Urothelium cell line (cell line): ENCODE measurements at regions not wholly inside any gene's neighbourhood (a gene's known extent, or its start where the extent isn't known, plus 50 kb on each side); places are given as distances from the start of the nearest gene placed in this dataset.
"Not testable (repeated sequence)": the region's sequence is repeated elsewhere in the genome, so short reads cannot be mapped to it uniquely, and the experiment has no call there.

Experiments
- DNase-seq: peaks from one replicate; pipeline ENCODE4 v3.0.0; 2011; ENCODE audit warnings: low spot score, mixed read lengths
- FAIRE-seq: peaks from 2 replicates; lab custom pipeline; 2011; peaks lifted over from hg19 to GRCh38; lab: Jason Lieb, UNC

- no peak for FAIRE-seq
- DNase-seq: peak; percentile 80
Measured at GRCh38 chr9:21591221-21592062, 109.3 kb upstream of the IFNE start.

GRCh38 chr9:21592063-21592338 is 109.9 kb upstream of the IFNE start:
- DNase-seq (peak; percentile 6), FAIRE-seq (no peak)

- DNase-seq (no peak), FAIRE-seq (no peak)
Measured at GRCh38 chr9:21597284-21597683, 115.2 kb upstream of the IFNE start.

- FAIRE-seq: no peak
- DNase-seq: no peak
Measured at GRCh38 chr9:21598749-21599148, 116.6 kb upstream of the IFNE start.

- no peak for FAIRE-seq
- DNase-seq: no peak
Measured at GRCh38 chr9:21605489-21605931, 123.4 kb upstream of the IFNE start.

- no peak for DNase-seq
- no peak for FAIRE-seq
Measured at GRCh38 chr9:21607576-21607975, 125.5 kb upstream of the IFNE start.

- FAIRE-seq (no peak), DNase-seq (no peak)
Measured at GRCh38 chr9:21608200-21608599, 126.1 kb upstream of the IFNE start.

GRCh38 chr9:21609506-21609905 is 127.4 kb upstream of the IFNE start:
- DNase-seq: no peak
- no peak for FAIRE-seq

- no peak for FAIRE-seq
- DNase-seq: no peak
Measured at GRCh38 chr9:21611891-21612290, 129.8 kb upstream of the IFNE start.

GRCh38 chr9:21615018-21615417 is 132.9 kb upstream of the IFNE start:
- DNase-seq (no peak), FAIRE-seq (no peak)

- DNase-seq (no peak), FAIRE-seq (no peak)
Measured at GRCh38 chr9:21615446-21615845, 133.3 kb upstream of the IFNE start.

- peak; percentile 49 for DNase-seq
Measured at GRCh38 chr9:21616082-21616778, 134.1 kb upstream of the IFNE start.

GRCh38 chr9:21624675-21625644 is 142.8 kb upstream of the IFNE start:
- FAIRE-seq: no peak

More at GRCh38 chr9:21616082-21616778, 134.1 kb upstream of the IFNE start:
- FAIRE-seq: no peak

GRCh38 chr9:21626493-21626892 is 144.4 kb upstream of the IFNE start:
- no peak for DNase-seq
- no peak for FAIRE-seq

More at GRCh38 chr9:21624675-21625644, 142.8 kb upstream of the IFNE start:
- no peak for DNase-seq

- DNase-seq, FAIRE-seq: not testable (repeated sequence)
Measured at GRCh38 chr9:21628954-21629353, 146.8 kb upstream of the IFNE start.

GRCh38 chr9:21634951-21635350 is 152.8 kb upstream of the IFNE start:
- FAIRE-seq: no peak
- DNase-seq: no peak

GRCh38 chr9:21638104-21638503 is 156.0 kb upstream of the IFNE start:
- no peak for FAIRE-seq
- DNase-seq: no peak

- DNase-seq (no peak), FAIRE-seq (no peak)
Measured at GRCh38 chr9:21653091-21653490, 149.3 kb upstream of the MTAP start.

GRCh38 chr9:21653589-21653988 is 148.8 kb upstream of the MTAP start:
- DNase-seq: no peak
- no peak for FAIRE-seq

GRCh38 chr9:21656776-21657674 is 145.4 kb upstream of the MTAP start:
- DNase-seq: no peak
- no peak for FAIRE-seq
